Lung (tissue), 11 donors: ENCODE measurements at regions not wholly inside any gene's neighbourhood (a gene's known extent, or its start where the extent isn't known, plus 50 kb on each side); places are given as distances from the start of the nearest gene placed in this dataset.

Source experiments
- ATAC-seq: fragments of 200-7000 bp; cut with Tn5 transposase; one replicate; pipeline ENCODE4 v1.9.1; 2020; ENCODE audit warnings: moderate number of reproducible peaks; ENCODE audit not compliant: insufficient read depth, low FRiP score
- DNase-seq, 3 donors: peaks; one replicate each; pipeline ENCODE4 v3.0.0-alpha.2; 2013 to 2017
- H3K27ac ChIP-seq, 2 donors: one replicate each; pipeline ENCODE4 v1.5.1; 2013; ENCODE audit warnings: mild to moderate bottlenecking in 2 of 2, moderate library complexity in 2 of 2, control low read depth in 1 of 2, inconsistent platforms in 1 of 2, low read depth in 1 of 2, low read length in 1 of 2
- H3K27me3 ChIP-seq, 3 donors: one replicate each; pipeline ENCODE4 v1.5.1; 2013; ENCODE audit warnings: low read length in 2 of 3; ENCODE audit not compliant: control insufficient read depth in 3 of 3, insufficient read depth in 3 of 3
- H3K36me3 ChIP-seq, 4 donors: one replicate each; pipeline ENCODE4 v1.5.1; 2013; ENCODE audit warnings: low read length in 4 of 4, mild to moderate bottlenecking in 1 of 4, moderate library complexity in 1 of 4; ENCODE audit not compliant: control insufficient read depth in 4 of 4, insufficient read depth in 4 of 4
- H3K4me1 ChIP-seq, 5 donors: one replicate each; pipeline ENCODE4 v1.5.1; 2013; ENCODE audit warnings: low read length in 5 of 5, mild to moderate bottlenecking in 2 of 5, moderate library complexity in 1 of 5; ENCODE audit not compliant: control insufficient read depth in 5 of 5, insufficient read depth in 5 of 5
- H3K4me3 ChIP-seq: one replicate; pipeline ENCODE4 v1.5.1; 2013; ENCODE audit warnings: mild to moderate bottlenecking, control low read depth, moderate library complexity
- H3K9ac ChIP-seq, 2 donors: one replicate each; pipeline ENCODE4 v1.5.1; 2013; ENCODE audit warnings: low read length in 2 of 2, control low read depth in 1 of 2; ENCODE audit not compliant: insufficient read depth in 1 of 2
- H3K9me3 ChIP-seq, 4 donors: one replicate each; pipeline ENCODE4 v1.5.1; 2013; ENCODE audit warnings: low read length in 3 of 4, mild to moderate bottlenecking in 1 of 4, moderate library complexity in 1 of 4; ENCODE audit not compliant: control insufficient read depth in 4 of 4, insufficient read depth in 3 of 4
- CTCF ChIP-seq: IDR thresholded peaks from 2 replicates; pipeline ENCODE4 v1.5.1; 2012; ENCODE audit warnings: mild to moderate bottlenecking; ENCODE audit errors: control extremely low read depth, extremely low read depth
- WGBS, 2 donors: extraction: QIAGEN DNeasy Blood & Tissue Kit; methylation state at CpG; one replicate each; pipeline ENCODE4 v1.1.7; 2013; 5-methylcytosine and 5-hydroxymethylcytosine counted together
- donor health status: control.
- donor health status: control.
- donor health status: Bipolar disorder and iron deficiency.
- donor health status: healthy.
- donor health status: DM: yes; HTN: yes; CAD: no.

GRCh38 chr6:20263059-20263458 lies 50.8 kb upstream of the MBOAT1 start:
- TF ChIP-seq CTCF: no peak
- Histone ChIP-seq H3K9me3 (no peaks in the 10 kb centered on the region), H3K9ac (no peak overlapping the region), H3K4me3 (no peak overlapping the region), H3K4me1 (no peaks in the 10 kb centered on the region), H3K36me3 (no peaks in the 10 kb centered on the region), H3K27ac (no peak overlapping the region), H3K27me3 (no peaks in the 10 kb centered on the region)
- WGBS, 2 donors: 97 to 100% methylated on average over 2 of the region's 2 CpGs
- DNase-seq (no peak), ATAC-seq (no peak)

GRCh38 chr6:20265842-20266241 lies 53.6 kb upstream of the MBOAT1 start:
- Histone ChIP-seq H3K4me3 (no peak overlapping the region), H3K4me1 (no peaks in the 10 kb centered on the region), H3K36me3 (no peaks in the 10 kb centered on the region), H3K9me3 (no peaks in the 10 kb centered on the region), H3K27me3 (no peaks in the 10 kb centered on the region), H3K9ac (no peak overlapping the region), H3K27ac (no peak overlapping the region)
- no peak for DNase-seq
- WGBS, 2 donors: 88 to 93% methylated on average over 3 of the region's 3 CpGs
- TF ChIP-seq CTCF: no peak
- ATAC-seq: no peak

- Histone ChIP-seq H3K27me3 (no peaks in the 10 kb centered on the region), H3K36me3 (no peaks in the 10 kb centered on the region), H3K9ac (no peak overlapping the region), H3K4me3 (no peak overlapping the region), H3K4me1 (no peaks in the 10 kb centered on the region), H3K9me3 (no peaks in the 10 kb centered on the region), H3K27ac (no peak overlapping the region)
- 76 to 78% methylated on average over 11 of the region's 11 CpGs for WGBS, 2 donors
- no peak for ATAC-seq
- DNase-seq: no peak
- TF ChIP-seq CTCF: no peak
Measured at GRCh38 chr6:20266851-20267608, 54.8 kb upstream of the MBOAT1 start.

GRCh38 chr6:20269181-20269580 lies 56.9 kb upstream of the MBOAT1 start:
- ATAC-seq: no peak
- no peaks in the 10 kb centered on the region for H3K36me3 ChIP-seq
- WGBS, 2 donors: 83 to 90% methylated on average over 2 of the region's 2 CpGs

More at GRCh38 chr6:20269181-20269580, 56.9 kb upstream of the MBOAT1 start:
- H3K4me1 ChIP-seq: no peaks in the 10 kb centered on the region
- no peak for TF ChIP-seq CTCF
- DNase-seq: no peak
- H3K9me3 ChIP-seq: no peaks in the 10 kb centered on the region
- no peaks in the 10 kb centered on the region for H3K27me3 ChIP-seq
- no peak overlapping the region for H3K9ac ChIP-seq
- H3K27ac ChIP-seq: no peak overlapping the region
- no peak overlapping the region for H3K4me3 ChIP-seq
